ENCODE measurements at regions not wholly inside any gene's neighbourhood (a gene's known extent, or its start where the extent isn't known, plus 50 kb on each side); places are given as distances from the start of the nearest gene placed in this dataset.
"Not testable (repeated sequence)": the region's sequence is repeated elsewhere in the genome, so short reads cannot be mapped to it uniquely, and the experiment has no call there.

DNA sequence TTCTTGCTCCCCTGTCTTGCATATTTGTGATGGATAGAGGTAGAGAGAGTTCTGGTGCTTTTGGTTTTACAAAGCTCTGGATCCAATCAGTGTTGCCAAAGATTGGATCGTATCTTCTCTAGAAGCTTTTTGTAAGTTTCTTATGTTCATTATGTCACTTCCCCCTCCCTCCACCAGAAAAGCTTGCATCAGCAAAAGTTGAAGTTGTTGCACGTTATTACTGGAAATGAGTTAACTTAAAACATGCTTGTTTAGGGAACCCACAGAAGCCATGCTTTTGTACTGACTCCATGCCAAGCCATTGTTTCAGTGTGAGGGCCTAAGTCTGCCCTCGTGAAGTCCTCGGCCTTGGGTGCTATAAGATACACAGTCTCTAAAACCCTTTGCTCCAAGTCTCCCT is 186.5 kb downstream of the ERCC6L2 start:
- DNase-seq: peak in 1 of 2 experiments; percentile 3

- peak; percentile 61 to 64 for DNase-seq
These were observed 185.9 kb downstream of the ERCC6L2 start for GRCh38 chr9:96061293-96061987.

DNA sequence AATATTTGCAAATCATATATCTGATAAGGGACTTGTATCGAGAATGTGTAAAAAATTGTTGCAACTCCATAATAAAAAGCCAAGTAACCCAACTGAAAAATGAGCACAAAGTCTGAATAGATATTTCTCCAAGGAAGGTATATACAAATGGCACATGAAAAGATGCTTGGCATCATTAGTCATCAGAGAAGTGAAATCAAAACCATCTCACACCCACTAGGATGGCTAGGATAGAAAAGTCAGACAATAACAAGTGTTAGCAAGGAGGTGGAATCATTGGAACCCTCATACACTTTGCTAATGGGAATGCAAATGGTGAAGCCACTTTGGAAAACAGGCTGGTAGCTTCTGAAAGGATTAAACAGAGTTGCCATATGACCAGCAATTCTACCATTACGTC is 182.7 kb downstream of the ERCC6L2 start:
- DNase-seq: no peak

DNA sequence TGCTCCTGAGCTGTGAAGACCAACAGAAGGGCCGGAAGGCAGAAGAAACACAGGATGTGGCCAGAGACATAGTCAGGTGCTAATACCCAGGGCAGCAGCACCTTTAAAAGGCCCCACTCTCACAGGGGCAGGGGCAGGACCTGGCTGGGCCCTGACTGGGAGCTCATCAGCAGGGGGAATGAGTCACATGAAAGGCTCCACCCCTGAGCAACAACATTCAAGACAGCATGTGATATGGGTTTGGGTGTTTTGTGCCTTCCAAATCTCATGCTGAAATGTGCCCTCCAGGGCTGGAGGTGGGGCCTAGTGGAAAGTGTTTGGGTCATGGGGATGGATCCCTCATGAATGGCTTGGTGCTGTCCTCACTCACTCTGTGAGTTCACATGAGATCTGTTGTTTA is 181.7 kb downstream of the ERCC6L2 start:
- DNase-seq: no peak

DNA sequence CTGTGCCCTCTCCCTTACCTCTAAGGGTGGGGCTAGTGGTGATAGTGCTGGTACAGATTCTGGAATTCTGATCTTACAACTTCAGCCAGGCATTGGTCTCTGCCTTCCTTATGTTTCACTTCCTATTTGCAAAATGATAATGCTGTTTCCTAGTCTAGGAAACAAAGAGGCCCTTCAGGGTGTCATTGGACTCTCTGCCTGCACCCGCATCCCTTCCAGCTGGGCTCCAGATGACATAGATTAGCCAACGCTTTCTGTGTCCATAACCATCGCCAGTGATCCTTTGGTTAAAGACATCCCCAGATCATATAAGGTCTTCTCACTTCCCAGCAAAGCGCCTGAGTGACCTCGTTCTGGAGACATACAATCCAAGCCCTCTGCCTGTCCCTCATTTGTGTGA is 180.7 kb downstream of the ERCC6L2 start:
- DNase-seq: no peak

DNA sequence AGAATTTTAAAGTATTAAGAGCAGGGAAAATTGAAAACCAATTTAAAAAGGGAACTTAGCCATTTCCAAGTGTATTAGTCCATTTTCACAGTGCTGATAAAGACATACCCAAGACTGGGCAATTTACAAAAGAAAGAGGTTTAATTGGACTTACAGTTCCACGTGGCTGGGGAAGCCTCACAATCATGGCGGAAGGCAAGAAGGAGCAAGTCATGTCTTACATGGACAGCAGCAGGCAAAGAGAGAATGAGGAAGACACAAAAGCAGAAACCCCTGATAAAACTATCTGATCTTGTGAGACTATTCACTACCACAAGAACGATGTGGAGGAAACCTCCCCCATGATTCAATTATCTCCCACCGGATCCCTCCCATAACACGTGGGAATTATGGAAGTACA is 178.8 kb downstream of the ERCC6L2 start:
- DNase-seq: not testable (repeated sequence)

DNA sequence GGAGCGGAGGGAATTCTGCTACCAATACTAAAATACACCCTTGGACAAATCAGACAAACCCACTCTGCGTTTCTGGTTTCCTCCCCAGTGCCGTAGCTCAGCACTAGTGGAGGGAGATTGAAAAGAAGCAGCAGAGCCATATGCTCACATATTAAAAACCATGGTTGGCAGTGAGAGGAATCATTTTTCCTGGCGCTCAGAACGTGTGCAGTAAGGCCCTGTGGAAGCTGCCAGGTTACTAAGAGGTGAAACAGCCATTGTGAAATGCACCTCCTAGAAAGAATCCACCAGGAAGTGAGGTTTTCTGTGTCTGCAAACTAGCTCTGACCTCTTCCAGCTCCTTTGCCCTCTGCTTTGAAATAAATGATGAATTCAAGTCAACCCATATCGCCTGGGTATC is 177.2 kb downstream of the ERCC6L2 start:
- DNase-seq: no peak

DNA sequence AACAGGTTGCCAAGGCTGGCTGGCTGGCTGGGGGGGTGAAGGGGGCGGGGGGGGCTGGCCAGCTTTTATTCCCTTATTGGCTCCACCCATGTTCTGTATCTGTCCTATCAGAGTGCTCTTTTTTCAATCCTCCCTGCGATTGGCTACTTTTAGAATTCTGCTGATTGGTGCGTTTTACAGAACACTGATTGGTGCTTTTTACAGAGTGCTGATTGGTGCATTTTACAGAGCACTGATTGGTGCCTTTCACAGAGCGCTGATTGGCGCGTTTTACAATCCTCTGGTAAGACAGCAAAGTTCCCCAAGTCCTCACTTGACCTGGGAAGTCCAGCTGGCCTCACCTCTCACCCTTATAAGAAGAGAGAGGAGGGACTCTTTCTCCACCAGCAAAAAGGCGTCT is 175.9 kb downstream of the ERCC6L2 start:
- no peak for DNase-seq

GRCh38 chr9:96050861-96051155 is 175.3 kb downstream of the ERCC6L2 start:
- DNase-seq: no peak

DNA sequence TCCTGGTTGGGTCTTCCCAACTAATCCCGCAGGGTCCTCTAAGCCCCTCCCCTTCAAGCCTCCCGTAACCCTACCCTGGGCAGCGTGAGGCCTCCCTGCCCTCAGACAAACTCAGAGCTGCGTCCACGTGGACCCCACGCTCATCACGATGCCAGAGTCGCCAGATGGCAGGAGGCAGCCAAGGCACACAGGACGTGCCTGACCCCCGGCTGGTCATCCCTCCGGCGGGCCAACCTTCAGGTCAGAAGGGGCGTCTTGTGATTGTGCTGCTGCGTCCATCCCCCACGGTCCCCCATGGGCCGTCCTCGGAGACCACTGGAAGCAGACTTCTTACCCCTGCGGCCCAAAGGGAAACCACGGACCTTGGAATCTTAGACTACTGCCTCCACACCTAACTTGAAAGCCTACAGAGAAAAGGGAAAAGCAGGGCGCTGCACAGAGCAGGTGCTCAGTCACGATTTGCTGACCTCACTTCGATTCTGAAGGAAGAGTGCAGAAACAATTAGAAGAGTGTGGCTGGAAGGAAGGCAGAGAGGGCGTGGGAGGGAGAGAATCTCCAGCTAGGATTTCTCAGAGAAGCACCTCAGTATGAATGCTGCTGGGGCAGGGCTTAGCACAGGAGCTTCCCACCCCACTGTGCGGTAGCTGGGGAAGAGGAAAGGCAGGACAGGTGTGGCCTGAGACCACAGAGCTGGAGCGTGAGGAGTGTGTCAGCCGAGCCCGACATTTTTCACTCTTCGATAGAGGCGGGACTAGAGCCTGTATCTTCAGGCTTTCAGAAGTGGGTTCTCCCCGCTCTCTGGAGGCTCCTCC is 174.8 kb downstream of the ERCC6L2 start:
- DNase-seq: no peak

DNA sequence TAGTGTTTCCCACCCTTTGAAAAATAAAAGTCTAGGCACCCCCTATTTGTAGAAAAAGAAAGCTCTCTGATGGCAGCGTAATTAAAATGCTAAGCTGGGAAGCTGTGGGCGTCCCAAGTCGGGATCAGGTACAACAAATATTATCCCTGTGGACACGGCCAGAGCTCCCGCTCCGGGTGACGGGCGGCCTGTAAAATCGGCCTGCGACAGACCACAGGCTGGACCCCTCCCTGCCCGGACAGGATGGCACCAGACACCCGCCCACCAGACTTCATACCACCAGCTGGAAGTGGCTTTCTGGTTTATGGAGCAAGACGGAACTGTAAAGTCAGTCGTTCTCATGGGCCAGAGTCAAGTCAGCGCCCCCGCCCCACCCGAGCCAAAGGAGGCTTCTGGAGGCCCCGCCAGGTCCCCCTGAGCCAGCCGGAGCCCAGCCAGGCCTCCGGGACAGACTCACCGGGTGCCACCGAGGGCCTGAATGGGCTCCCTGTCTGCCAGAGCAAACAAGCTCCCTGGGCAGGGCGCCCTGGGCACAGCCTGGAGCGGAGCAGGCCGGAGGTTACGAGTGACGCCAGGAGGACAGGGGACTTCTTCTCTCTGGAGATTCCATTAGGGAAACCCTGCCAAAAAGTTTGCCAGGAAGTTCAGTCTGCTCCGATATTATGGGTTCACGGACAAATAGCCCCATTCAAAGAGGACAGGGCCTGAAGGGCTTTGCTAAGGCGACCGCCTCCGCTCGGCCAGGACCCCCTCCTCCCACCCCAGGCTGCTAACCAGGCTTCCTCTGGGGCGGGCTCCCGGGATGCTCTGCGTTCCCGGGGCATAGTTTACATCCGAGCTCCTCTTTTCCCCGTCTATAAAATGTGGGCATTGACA is 173.7 kb downstream of the ERCC6L2 start:
- no peak for DNase-seq

GRCh38 chr9:96048104-96048955 is 172.8 kb downstream of the ERCC6L2 start:
- DNase-seq: no peak

GRCh38 chr9:96047741-96048103 is 172.2 kb downstream of the ERCC6L2 start:
- no peak for DNase-seq

GRCh38 chr9:96047116-96047639 is 171.7 kb downstream of the ERCC6L2 start:
- no peak for DNase-seq

DNA sequence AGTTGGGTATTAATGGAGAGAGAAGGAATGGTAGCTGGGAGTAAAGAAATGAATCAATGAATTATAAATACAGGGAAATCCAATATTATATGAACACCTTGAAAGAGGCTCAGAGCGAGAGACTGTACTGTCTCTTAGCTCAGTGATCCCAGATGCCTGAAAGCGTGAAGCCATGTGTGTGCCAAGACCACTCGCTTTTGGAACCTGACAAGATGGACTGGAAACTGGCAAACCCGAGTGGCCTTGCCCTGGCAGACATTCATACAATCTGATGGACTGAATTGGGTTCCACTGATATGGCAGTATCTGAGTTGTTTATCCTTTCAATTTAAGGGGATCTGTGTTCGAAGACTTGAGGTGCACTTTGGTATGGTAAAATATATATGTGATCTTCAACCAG is 170.3 kb downstream of the ERCC6L2 start:
- no peak for DNase-seq

DNA sequence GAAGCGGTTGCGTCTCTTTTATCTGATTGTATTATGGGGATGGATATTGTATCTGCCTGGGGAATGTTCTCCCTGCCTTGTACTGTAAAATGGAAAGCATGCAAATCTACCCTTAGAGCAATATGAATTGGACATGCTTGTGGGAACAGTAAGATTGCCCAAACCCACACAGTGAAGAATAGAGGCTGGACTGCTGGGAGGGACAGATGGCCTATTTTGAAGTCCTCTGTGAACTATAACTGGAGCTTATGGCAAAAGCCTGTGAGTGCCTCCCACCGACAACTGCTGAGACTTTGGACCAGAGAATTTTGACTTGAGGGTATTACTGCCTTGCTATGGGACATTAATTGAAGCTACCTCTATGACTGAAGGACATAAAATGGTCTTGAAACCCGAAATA is 168.9 kb downstream of the ERCC6L2 start:
- DNase-seq: no peak

- DNase-seq: no peak
These were observed 165.3 kb downstream of the ERCC6L2 start for GRCh38 chr9:96040591-96041461.

DNA sequence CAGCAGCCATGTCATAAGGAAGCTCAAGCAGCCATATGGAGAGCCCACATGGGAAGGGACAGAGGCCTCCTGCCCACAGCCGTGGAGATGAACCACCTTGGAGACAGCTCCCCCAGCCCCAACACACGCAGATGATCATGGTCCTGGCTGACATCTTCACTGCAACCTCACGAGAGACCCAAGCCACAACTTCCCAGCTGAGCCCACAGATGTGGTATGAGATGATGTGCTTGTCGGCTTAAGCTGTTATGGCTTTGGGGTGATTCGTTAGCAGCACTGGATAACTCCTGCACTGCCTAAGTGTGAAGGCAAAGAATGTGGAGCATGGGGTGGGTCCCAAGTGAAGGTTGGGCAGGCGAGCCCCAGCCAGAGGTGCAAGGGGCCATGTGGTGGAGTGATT is 163.4 kb downstream of the ERCC6L2 start:
- DNase-seq: no peak

DNA sequence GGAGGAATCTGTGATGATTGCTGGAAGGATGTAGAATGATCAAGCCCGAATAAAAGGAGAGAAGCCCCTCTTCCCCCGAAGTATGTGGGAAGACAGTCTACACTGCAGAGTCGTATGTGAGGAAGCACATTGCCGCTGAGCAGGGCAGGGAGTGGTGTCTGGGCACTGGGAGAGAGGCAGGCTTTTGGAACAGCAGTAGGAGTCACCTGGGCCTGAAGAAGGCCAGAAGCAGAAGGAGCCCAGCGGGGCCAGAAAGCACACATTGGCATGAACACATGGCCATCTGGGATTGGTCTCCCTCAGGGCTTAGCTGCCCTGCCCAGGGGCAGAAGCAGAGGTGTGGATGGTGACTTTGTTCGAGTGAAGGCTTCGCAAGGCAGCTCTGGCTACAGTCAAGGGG is 162.8 kb downstream of the ERCC6L2 start:
- DNase-seq: no peak

DNA sequence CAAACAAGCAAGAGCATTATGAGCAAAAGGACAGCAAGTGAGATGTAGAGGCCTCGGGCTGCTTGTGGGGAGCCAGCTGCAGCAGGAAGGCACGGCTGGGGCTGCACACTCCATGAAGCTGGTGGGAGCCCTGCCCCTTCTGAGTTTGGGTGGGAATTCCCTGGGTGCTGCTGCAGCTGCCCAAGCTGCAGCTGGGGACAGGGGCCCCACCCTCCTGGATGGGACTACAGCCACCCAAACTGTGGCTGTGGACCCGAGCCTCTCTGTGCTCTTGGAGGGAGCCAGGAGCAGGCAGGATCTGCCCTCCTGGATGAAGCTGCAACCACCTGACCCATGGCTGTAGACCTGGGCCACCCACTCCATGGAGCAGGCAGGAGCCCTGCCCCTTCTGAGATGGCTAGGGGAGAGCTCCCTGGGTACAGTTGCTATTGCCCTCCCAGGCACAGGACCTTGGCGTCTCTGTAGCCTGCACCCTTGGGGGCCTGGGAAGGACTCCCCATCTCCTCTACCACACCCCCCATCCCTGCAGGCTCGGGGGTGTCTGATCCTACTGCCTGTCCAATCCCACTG is 159.1 kb downstream of the ERCC6L2 start:
- DNase-seq: no peak

- DNase-seq: no peak
These were observed 158.4 kb downstream of the ERCC6L2 start for GRCh38 chr9:96033896-96034295.

Data from Kasumi-1 (cell line).